T-cell (primary cell): ENCODE measurements at regions not wholly inside any gene's neighbourhood (a gene's known extent, or its start where the extent isn't known, plus 50 kb on each side); places are given as distances from the start of the nearest gene placed in this dataset.
"Not testable (repeated sequence)": the region's sequence is repeated elsewhere in the genome, so short reads cannot be mapped to it uniquely, and the experiment has no call there.

Source experiments
- ATAC-seq, 4 experiments: fragments of 200-7000 bp in 3 of 4; fragments of 150-1000 bp in 1 of 4; cut with Tn5 transposase; replicated peaks in 1 of 4; 1 replicate in 3 of 4; 2 replicates in 1 of 4; pipeline ENCODE4 v1.10.0; 2021; ENCODE audit warnings: moderate library complexity in 3 of 4, mild to moderate bottlenecking in 2 of 4, moderate number of reproducible peaks in 1 of 4
- CTCF ChIA-PET, 2 donors: fragments of 300-600 bp; sonication (Branson Sonifier 250); formaldehyde crosslinking; loops; one replicate each; lab custom pipeline; 2022; ENCODE audit warnings: antibody characterized with exemption in 2 of 2; lab: Charles Lee
- POLR2A ChIA-PET, 2 donors: fragments of 300-600 bp; sonication (Branson Sonifier 250); formaldehyde crosslinking; loops; one replicate each; lab custom pipeline; 2022; ENCODE audit warnings: antibody characterized with exemption in 2 of 2; lab: Charles Lee
- DNase-seq, 35 experiments: peaks; one replicate each; pipeline versions ENCODE4 v3.0.0 to v3.0.0-alpha.2; 2013 to 2023
- H3K27ac ChIP-seq: one replicate; pipeline ENCODE4 v1.5.1; 2013; ENCODE audit warnings: low read length
- H3K27me3 ChIP-seq, 2 experiments: replicated peaks in 1 of 2; 1 replicate in 1 of 2; 2 replicates in 1 of 2; pipeline versions ENCODE4 v1.6.1 to v1.7.0; 2013; ENCODE audit warnings: low read length in 1 of 2, mixed read lengths in 1 of 2; ENCODE audit not compliant: control insufficient read depth in 2 of 2, insufficient read depth in 2 of 2; ENCODE audit errors: extremely low read depth in 1 of 2
- H3K36me3 ChIP-seq, 2 donors: 1 replicate in 1 of 2; 2 replicates in 1 of 2; pipeline versions ENCODE4 v1.6.1 to v1.7.0; 2013; ENCODE audit warnings: low read length in 1 of 2; ENCODE audit not compliant: control insufficient read depth in 2 of 2, insufficient read depth in 1 of 2; ENCODE audit errors: extremely low read depth in 1 of 2
- H3K4me1 ChIP-seq, 2 experiments: 1 replicate in 1 of 2; 2 replicates in 1 of 2; pipeline versions ENCODE4 v1.6.1 to v1.7.0; 2013; ENCODE audit warnings: low read length in 2 of 2, mixed read lengths in 1 of 2; ENCODE audit not compliant: insufficient read depth in 2 of 2, control insufficient read depth in 1 of 2; ENCODE audit errors: extremely low read depth in 1 of 2
- H3K4me3 ChIP-seq, 2 donors: 1 replicate in 1 of 2; 2 replicates in 1 of 2; pipeline versions ENCODE4 v1.5.1 to v1.7.0; 2013; ENCODE audit warnings: mild to moderate bottlenecking in 2 of 2, low read length in 1 of 2, moderate library complexity in 1 of 2; ENCODE audit not compliant: control insufficient read depth in 1 of 2; ENCODE audit errors: extremely low read depth in 1 of 2
- H3K9me3 ChIP-seq: 2 replicates; pipeline ENCODE4 v1.7.0; 2013
- H3K27ac Mint-ChIP-seq, 2 donors: one replicate each; pipeline ENCODE4 v1.8.0; 2020 to 2021; ENCODE audit warnings: mild to moderate bottlenecking in 2 of 2, mixed read lengths in 2 of 2
- H3K27me3 Mint-ChIP-seq, 2 donors: one replicate each; pipeline ENCODE4 v1.8.0; 2021 to 2022; ENCODE audit warnings: mixed read lengths in 2 of 2
- H3K36me3 Mint-ChIP-seq: one replicate; pipeline ENCODE4 v1.8.0; 2021; ENCODE audit warnings: mixed read lengths
- H3K4me1 Mint-ChIP-seq, 3 donors: one replicate each; pipeline ENCODE4 v1.8.0; 2020 to 2022; ENCODE audit warnings: mixed read lengths in 3 of 3, mild to moderate bottlenecking in 1 of 3
- H3K4me3 Mint-ChIP-seq, 3 donors: one replicate each; pipeline ENCODE4 v1.8.0; 2020 to 2022; ENCODE audit warnings: mild to moderate bottlenecking in 3 of 3, mixed read lengths in 3 of 3, moderate library complexity in 3 of 3
- H3K9me3 Mint-ChIP-seq, 3 donors: one replicate each; pipeline ENCODE4 v1.8.0; 2020 to 2022; ENCODE audit warnings: mixed read lengths in 3 of 3
- WGBS: methylation state at CpG from one replicate; pipeline ENCODE4 v1.1.5; 2013; ENCODE audit warnings: missing lambda C conversion rate; ENCODE audit not compliant: insufficient coverage; 5-methylcytosine and 5-hydroxymethylcytosine counted together

GRCh38 chr21:10270211-10270610, 251.2 kb upstream of the TPTE start:
- peaks cover 7 to 17% (median 9%) of the 10 kb centered on the region in 3 donors for H3K9me3 Mint-ChIP-seq
- H3K27ac ChIP-seq, H3K4me1 Mint-ChIP-seq, H3K9me3 ChIP-seq, H3K27me3 ChIP-seq, H3K27me3 Mint-ChIP-seq, H3K27ac Mint-ChIP-seq, H3K36me3 Mint-ChIP-seq, CTCF ChIA-PET, H3K4me3 ChIP-seq, POLR2A ChIA-PET, H3K4me1 ChIP-seq, H3K4me3 Mint-ChIP-seq, H3K36me3 ChIP-seq: not testable (repeated sequence)
- ATAC-seq (peak in 1 of 4 experiments; percentile 48), DNase-seq (peak in 1 of 35 experiments; percentile 39)
- 23% methylated on average over 2 of the region's 5 CpGs for WGBS

GRCh38 chr21:10271666-10272207, 249.6 kb upstream of the TPTE start:
- peaks cover 7 to 17% (median 9%) of the 10 kb centered on the region in 3 donors for H3K9me3 Mint-ChIP-seq
- H3K27ac ChIP-seq, H3K27ac Mint-ChIP-seq, H3K4me3 Mint-ChIP-seq, H3K4me3 ChIP-seq, POLR2A ChIA-PET, ATAC-seq, H3K36me3 ChIP-seq, H3K27me3 Mint-ChIP-seq, H3K27me3 ChIP-seq, H3K9me3 ChIP-seq, H3K36me3 Mint-ChIP-seq, H3K4me1 Mint-ChIP-seq, CTCF ChIA-PET, H3K4me1 ChIP-seq: not testable (repeated sequence)
- 63% methylated on average over 2 of the region's 4 CpGs for WGBS
- peak in 1 of 35 experiments; percentile 0 for DNase-seq

- no CpG with 5 or more reads among the region's 5 CpGs for WGBS
- Histone ChIP-seq H3K36me3 (no peaks in the 10 kb centered on the region), H3K4me1 (no peaks in the 10 kb centered on the region), H3K27ac (no peak overlapping the region), H3K4me3 (no peak overlapping the region), H3K9me3 (peaks cover 2% of the 10 kb centered on the region), H3K27me3 (no peaks in the 10 kb centered on the region)
- ATAC-seq = no peak
- ChIA-PET POLR2A (no interaction called here), CTCF (no interaction called here)
- Mint-ChIP-seq H3K27ac (no peak overlapping the region), H3K27me3 (no peaks in the 10 kb centered on the region), H3K4me3 (no peak overlapping the region), H3K9me3 (peaks cover 7 to 17% (median 9%) of the 10 kb centered on the region in 3 donors), H3K36me3 (peaks cover 3% of the 10 kb centered on the region), H3K4me1 (no peaks in the 10 kb centered on the region)
- peak in 1 of 35 experiments; percentile 14 for DNase-seq
Measured at GRCh38 chr21:10272216-10272615, 249.2 kb upstream of the TPTE start.

DNA sequence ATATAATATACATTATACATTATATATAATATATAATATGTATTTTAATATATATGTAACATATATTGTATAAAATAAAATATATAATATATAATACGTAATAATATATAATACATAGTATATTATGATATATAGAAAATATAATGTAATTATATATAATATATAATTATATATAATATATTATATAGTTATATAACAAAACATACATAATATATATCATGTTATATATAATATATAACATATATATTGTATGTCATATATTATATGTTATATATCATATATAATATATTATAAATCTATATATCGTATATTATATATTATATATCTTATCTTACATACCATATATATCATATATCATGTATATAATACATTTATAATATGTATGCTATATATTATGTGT, 248.2 kb upstream of the TPTE start:
- H3K36me3 ChIP-seq = no peaks in the 10 kb centered on the region
- POLR2A ChIA-PET = no interaction called here
- no peak overlapping the region for H3K4me3 ChIP-seq
- CTCF ChIA-PET = no interaction called here
- Mint-ChIP-seq H3K4me1 (no peaks in the 10 kb centered on the region), H3K36me3 (peaks cover 3% of the 10 kb centered on the region), H3K9me3 (peaks cover 7 to 17% (median 9%) of the 10 kb centered on the region in 3 donors), H3K4me3 (no peak overlapping the region), H3K27ac (no peak overlapping the region), H3K27me3 (no peaks in the 10 kb centered on the region)
- no peaks in the 10 kb centered on the region for H3K4me1 ChIP-seq
- no peak overlapping the region for H3K27ac ChIP-seq
- WGBS = no CpG with 5 or more reads among the region's 2 CpGs
- DNase-seq (peak in 1 of 35 experiments; percentile 6), ATAC-seq (no peak)
- H3K27me3 ChIP-seq = no peaks in the 10 kb centered on the region
- H3K9me3 ChIP-seq = peaks cover 2% of the 10 kb centered on the region

GRCh38 chr21:10273794-10274338, 247.5 kb upstream of the TPTE start:
- peak in 1 of 35 experiments; percentile 15 for DNase-seq
- WGBS = 80% methylated on average over 1 of the region's 3 CpGs

More at GRCh38 chr21:10273794-10274338, 247.5 kb upstream of the TPTE start:
- peak in 1 of 4 experiments; percentile 48 for ATAC-seq
- H3K36me3 ChIP-seq, CTCF ChIA-PET, H3K4me1 Mint-ChIP-seq, H3K36me3 Mint-ChIP-seq, H3K9me3 ChIP-seq, H3K27ac Mint-ChIP-seq, H3K27me3 ChIP-seq, H3K27ac ChIP-seq, H3K4me1 ChIP-seq, H3K27me3 Mint-ChIP-seq, H3K4me3 Mint-ChIP-seq, H3K4me3 ChIP-seq, POLR2A ChIA-PET: not testable (repeated sequence)
- H3K9me3 Mint-ChIP-seq = peaks cover 7 to 17% (median 9%) of the 10 kb centered on the region in 3 donors
